Esophagus squamous epithelium (tissue), 4 donors: ENCODE measurements at regions not wholly inside any gene's neighbourhood (a gene's known extent, or its start where the extent isn't known, plus 50 kb on each side); places are given as distances from the start of the nearest gene placed in this dataset.

ENCODE experiments used
- POLR2A ChIP-seq, 4 donors: fragments of 450-650 bp; IDR thresholded peaks; one replicate each; pipeline ENCODE4 v1.6.1; 2017; ENCODE audit warnings: antibody characterized with exemption in 4 of 4, mild to moderate bottlenecking in 4 of 4, moderate library complexity in 3 of 4
- TF ChIP-seq, protein P1 (sequence below), 6 experiments: fragments of 450-650 bp in 4 of 6; fragments of 200-600 bp in 2 of 6; sonication (generic) in 2 of 6; IDR thresholded peaks; one replicate each; pipeline ENCODE4 v1.5.1; 2016 to 2019; ENCODE audit warnings: antibody characterized with exemption in 6 of 6, mild to moderate bottlenecking in 4 of 6, moderate library complexity in 4 of 6

- TF ChIP-seq, protein P1, sequence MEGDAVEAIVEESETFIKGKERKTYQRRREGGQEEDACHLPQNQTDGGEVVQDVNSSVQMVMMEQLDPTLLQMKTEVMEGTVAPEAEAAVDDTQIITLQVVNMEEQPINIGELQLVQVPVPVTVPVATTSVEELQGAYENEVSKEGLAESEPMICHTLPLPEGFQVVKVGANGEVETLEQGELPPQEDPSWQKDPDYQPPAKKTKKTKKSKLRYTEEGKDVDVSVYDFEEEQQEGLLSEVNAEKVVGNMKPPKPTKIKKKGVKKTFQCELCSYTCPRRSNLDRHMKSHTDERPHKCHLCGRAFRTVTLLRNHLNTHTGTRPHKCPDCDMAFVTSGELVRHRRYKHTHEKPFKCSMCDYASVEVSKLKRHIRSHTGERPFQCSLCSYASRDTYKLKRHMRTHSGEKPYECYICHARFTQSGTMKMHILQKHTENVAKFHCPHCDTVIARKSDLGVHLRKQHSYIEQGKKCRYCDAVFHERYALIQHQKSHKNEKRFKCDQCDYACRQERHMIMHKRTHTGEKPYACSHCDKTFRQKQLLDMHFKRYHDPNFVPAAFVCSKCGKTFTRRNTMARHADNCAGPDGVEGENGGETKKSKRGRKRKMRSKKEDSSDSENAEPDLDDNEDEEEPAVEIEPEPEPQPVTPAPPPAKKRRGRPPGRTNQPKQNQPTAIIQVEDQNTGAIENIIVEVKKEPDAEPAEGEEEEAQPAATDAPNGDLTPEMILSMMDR (IDR thresholded peaks at IDR 0.05) = no peak
- no peak for TF ChIP-seq POLR2A (IDR thresholded peaks at IDR 0.05)
These were observed 353.6 kb downstream of the SPRY2 start for GRCh38 chr13:79987323-79987722.
